MCF 10A (cell line): ENCODE measurements at regions not wholly inside any gene's neighbourhood (a gene's known extent, or its start where the extent isn't known, plus 50 kb on each side); places are given as distances from the start of the nearest gene placed in this dataset.

Experiments
- BruUV-seq: library from RNA; stranded (reverse); fragments of 400-500 nt; replicated peaks from 2 replicates; lab custom pipeline; 2021; lab: Mats Ljungman, UMichigan
- CTCF ChIA-PET: fragments of 300-600 bp; sonication (Branson Sonifier 250); formaldehyde crosslinking; extraction: SDS; loops from one replicate; lab custom pipeline; 2021; ENCODE audit warnings: antibody characterized with exemption, inconsistent platforms; lab: Yijun Ruan, JAX
- POLR2A ChIA-PET: fragments of 300-600, 350-650 bp; sonication (Branson Sonifier 250); formaldehyde crosslinking; extraction: SDS; loops from one replicate; lab custom pipeline; 2020; ENCODE audit warnings: antibody characterized with exemption, inconsistent platforms; lab: Yijun Ruan, JAX
- DNase-seq: peaks from one replicate; pipeline ENCODE4 v3.0.0-alpha.2; 2018; ENCODE audit not compliant: unreplicated experiment
- H3K27ac Mint-ChIP-seq: one replicate; pipeline ENCODE4 v1.8.0; 2022; ENCODE audit warnings: mild to moderate bottlenecking, low read depth, mixed read lengths; ENCODE audit not compliant: unreplicated experiment
- H3K27me3 Mint-ChIP-seq: one replicate; pipeline ENCODE4 v1.8.0; 2022; ENCODE audit warnings: mixed read lengths; ENCODE audit not compliant: insufficient read depth, unreplicated experiment
- H3K36me3 Mint-ChIP-seq: one replicate; pipeline ENCODE4 v1.8.0; 2022; ENCODE audit warnings: mild to moderate bottlenecking, moderate library complexity, mixed read lengths; ENCODE audit not compliant: insufficient read depth, unreplicated experiment
- H3K4me1 Mint-ChIP-seq: one replicate; pipeline ENCODE4 v1.8.0; 2022; ENCODE audit warnings: mixed read lengths; ENCODE audit not compliant: insufficient read depth, unreplicated experiment
- H3K4me3 Mint-ChIP-seq: one replicate; pipeline ENCODE4 v1.8.0; 2022; ENCODE audit warnings: mild to moderate bottlenecking, moderate library complexity, mixed read lengths; ENCODE audit not compliant: unreplicated experiment
- H3K9me3 Mint-ChIP-seq: one replicate; pipeline ENCODE4 v1.8.0; 2022; ENCODE audit warnings: mixed read lengths; ENCODE audit not compliant: unreplicated experiment
- intact Hi-C: fragments of 100-400 bp; cut with micrococcal nuclease; formaldehyde crosslinking; loops from 2 replicates; pipeline ENCODE4 v1.14.1; 2022
- TF ChIP-seq, protein P1 (sequence below): fragments of 200-600 bp; IDR thresholded peaks from one replicate; pipeline ENCODE4 v1.8.0; 2022; ENCODE audit warnings: antibody characterized with exemption, mild to moderate bottlenecking; ENCODE audit not compliant: unreplicated experiment

GRCh38 chr4:187135878-187136277 is 412.2 kb upstream of the FAT1 start:
- H3K27ac Mint-ChIP-seq = no peak overlapping the region
- intact Hi-C loops = no loop called here
- CTCF ChIA-PET = interaction anchor here (0.6 kb wide), 3 partner anchors 38 to 277 kb away, joined by 3 to 9 read pairs (median 5); no protein-coding TSS in a partner anchor
- TF ChIP-seq, protein P1, sequence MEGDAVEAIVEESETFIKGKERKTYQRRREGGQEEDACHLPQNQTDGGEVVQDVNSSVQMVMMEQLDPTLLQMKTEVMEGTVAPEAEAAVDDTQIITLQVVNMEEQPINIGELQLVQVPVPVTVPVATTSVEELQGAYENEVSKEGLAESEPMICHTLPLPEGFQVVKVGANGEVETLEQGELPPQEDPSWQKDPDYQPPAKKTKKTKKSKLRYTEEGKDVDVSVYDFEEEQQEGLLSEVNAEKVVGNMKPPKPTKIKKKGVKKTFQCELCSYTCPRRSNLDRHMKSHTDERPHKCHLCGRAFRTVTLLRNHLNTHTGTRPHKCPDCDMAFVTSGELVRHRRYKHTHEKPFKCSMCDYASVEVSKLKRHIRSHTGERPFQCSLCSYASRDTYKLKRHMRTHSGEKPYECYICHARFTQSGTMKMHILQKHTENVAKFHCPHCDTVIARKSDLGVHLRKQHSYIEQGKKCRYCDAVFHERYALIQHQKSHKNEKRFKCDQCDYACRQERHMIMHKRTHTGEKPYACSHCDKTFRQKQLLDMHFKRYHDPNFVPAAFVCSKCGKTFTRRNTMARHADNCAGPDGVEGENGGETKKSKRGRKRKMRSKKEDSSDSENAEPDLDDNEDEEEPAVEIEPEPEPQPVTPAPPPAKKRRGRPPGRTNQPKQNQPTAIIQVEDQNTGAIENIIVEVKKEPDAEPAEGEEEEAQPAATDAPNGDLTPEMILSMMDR = no peak
- no peaks in the 10 kb centered on the region for H3K36me3 Mint-ChIP-seq
- DNase-seq = no peak
- H3K9me3 Mint-ChIP-seq = no peaks in the 10 kb centered on the region
- BruUV-seq = no TSS peak
- POLR2A ChIA-PET = interaction anchor here (0.7 kb wide), 1 partner anchor 89 kb away, joined by 3 read pairs; no protein-coding TSS in a partner anchor
- H3K4me3 Mint-ChIP-seq = no peak overlapping the region
- H3K27me3 Mint-ChIP-seq = no peaks in the 10 kb centered on the region
- peaks cover 7% of the 10 kb centered on the region for H3K4me1 Mint-ChIP-seq

DNA sequence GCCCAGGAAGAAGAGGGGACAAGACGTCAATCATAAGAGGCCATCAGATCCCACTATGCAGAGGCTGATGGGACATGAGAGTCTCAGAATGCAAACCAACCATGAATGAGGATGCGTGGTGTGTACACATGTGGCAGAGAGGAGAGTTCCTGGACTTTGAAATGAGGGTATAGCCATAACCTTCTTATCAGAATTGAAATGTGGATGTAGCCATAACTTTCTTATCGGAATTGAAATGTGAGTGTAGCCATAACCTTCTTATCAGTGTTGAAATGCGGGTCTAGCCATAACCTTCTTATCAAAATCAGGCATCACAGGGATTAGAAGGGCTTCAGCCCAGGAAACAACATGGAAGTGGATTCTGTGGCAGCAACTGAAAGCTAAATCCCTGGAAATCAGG is 415.5 kb upstream of the FAT1 start:
- no peak overlapping the region for H3K27ac Mint-ChIP-seq
- intact Hi-C loops = no loop called here
- H3K36me3 Mint-ChIP-seq = no peaks in the 10 kb centered on the region
- no peak overlapping the region for H3K4me3 Mint-ChIP-seq
- H3K27me3 Mint-ChIP-seq = no peaks in the 10 kb centered on the region
- ChIA-PET POLR2A (no interaction called here), CTCF (no interaction called here)
- DNase-seq = no peak
- no TSS peak for BruUV-seq
- peaks cover 7% of the 10 kb centered on the region for H3K4me1 Mint-ChIP-seq
- no peaks in the 10 kb centered on the region for H3K9me3 Mint-ChIP-seq
- TF ChIP-seq, protein P1 = no peak

GRCh38 chr4:187141101-187141500 is 417.4 kb upstream of the FAT1 start:
- BruUV-seq = no TSS peak
- intact Hi-C loops = no loop called here
- CTCF ChIA-PET = no interaction called here
- DNase-seq = no peak
- Mint-ChIP-seq H3K36me3 (no peaks in the 10 kb centered on the region), H3K27me3 (no peaks in the 10 kb centered on the region), H3K9me3 (no peaks in the 10 kb centered on the region), H3K4me3 (no peak overlapping the region), H3K27ac (no peak overlapping the region), H3K4me1 (no peaks in the 10 kb centered on the region)
- TF ChIP-seq, protein P1 = no peak
- POLR2A ChIA-PET = no interaction called here

- BruUV-seq = no TSS peak
- Mint-ChIP-seq H3K27me3 (no peaks in the 10 kb centered on the region), H3K4me3 (no peak overlapping the region), H3K9me3 (no peaks in the 10 kb centered on the region), H3K4me1 (no peaks in the 10 kb centered on the region), H3K36me3 (peaks cover 6% of the 10 kb centered on the region), H3K27ac (no peak overlapping the region)
- intact Hi-C loops = no loop called here
- TF ChIP-seq, protein P1 = no peak
- no peak for DNase-seq
- ChIA-PET POLR2A (no interaction called here), CTCF (interaction anchor here (0.7 kb wide), 2 partner anchors 40 to 1770 kb away, joined by 3 read pairs; no protein-coding TSS in a partner anchor)
These were observed 425.7 kb upstream of the FAT1 start for GRCh38 chr4:187149229-187149945.
